Liver (tissue), 8 donors: ENCODE measurements at regions not wholly inside any gene's neighbourhood (a gene's known extent, or its start where the extent isn't known, plus 50 kb on each side); places are given as distances from the start of the nearest gene placed in this dataset.

Experiments
- DNase-seq: peaks from one replicate; pipeline ENCODE4 v3.0.0-alpha.2; 2017; ENCODE audit warnings: low spot score
- H3K27ac ChIP-seq, 2 donors: one replicate each; pipeline ENCODE4 v1.7.0; 2013; ENCODE audit warnings: inconsistent platforms in 2 of 2, low read length in 2 of 2, control low read depth in 1 of 2, low read depth in 1 of 2, mild to moderate bottlenecking in 1 of 2
- H3K27me3 ChIP-seq, 4 donors: one replicate each; pipeline versions ENCODE4 v1.6.1 to v1.7.0; 2013; ENCODE audit warnings: low read length in 3 of 4, inconsistent platforms in 1 of 4, mild to moderate bottlenecking in 1 of 4, moderate library complexity in 1 of 4; ENCODE audit not compliant: control insufficient read depth in 4 of 4, insufficient read depth in 4 of 4
- H3K36me3 ChIP-seq, 4 donors: one replicate each; pipeline versions ENCODE4 v1.6.1 to v1.7.0; 2013; ENCODE audit warnings: low read length in 3 of 4, mild to moderate bottlenecking in 3 of 4, low read depth in 1 of 4, moderate library complexity in 1 of 4; ENCODE audit not compliant: control insufficient read depth in 4 of 4, insufficient read depth in 3 of 4
- H3K4me1 ChIP-seq, 4 donors: one replicate each; pipeline versions ENCODE4 v1.6.1 to v1.7.0; 2013; ENCODE audit warnings: low read length in 3 of 4, mild to moderate bottlenecking in 3 of 4, moderate library complexity in 1 of 4; ENCODE audit not compliant: control insufficient read depth in 4 of 4, insufficient read depth in 4 of 4
- H3K4me3 ChIP-seq, 3 donors: one replicate each; pipeline versions ENCODE4 v1.6.1 to v1.7.0; 2013; ENCODE audit warnings: low read length in 3 of 3, control low read depth in 1 of 3, low read depth in 1 of 3, mild to moderate bottlenecking in 1 of 3
- H3K9ac ChIP-seq, 2 donors: one replicate each; pipeline ENCODE4 v1.7.0; 2013; ENCODE audit warnings: low read length in 2 of 2, mild to moderate bottlenecking in 2 of 2, moderate library complexity in 2 of 2, control low read depth in 1 of 2, low read depth in 1 of 2
- H3K9me3 ChIP-seq, 4 donors: one replicate each; pipeline versions ENCODE4 v1.6.1 to v1.7.0; 2013; ENCODE audit warnings: low read length in 3 of 4; ENCODE audit not compliant: control insufficient read depth in 4 of 4
- ATF3 ChIP-seq: IDR thresholded peaks from 2 replicates; pipeline ENCODE4 v1.6.1; 2016; ENCODE audit warnings: antibody characterized with exemption
- CTCF ChIP-seq: fragments of 150-350 bp; IDR thresholded peaks from 2 replicates; pipeline ENCODE4 v1.5.1; 2017; ENCODE audit warnings: improper control_type of control experiment, low read depth, low read length; ENCODE audit not compliant: missing input control
- EGR1 ChIP-seq, 2 donors: IDR thresholded peaks; 2 replicates each; pipeline ENCODE4 v1.6.1; 2016 to 2018; ENCODE audit warnings: antibody characterized with exemption in 2 of 2, low read depth in 2 of 2
- FOXA1 ChIP-seq: IDR thresholded peaks from 2 replicates; pipeline ENCODE4 v1.6.1; 2016; ENCODE audit warnings: antibody characterized with exemption
- FOXA2 ChIP-seq: IDR thresholded peaks from 2 replicates; pipeline ENCODE4 v1.6.1; 2016; ENCODE audit warnings: antibody characterized with exemption
- GABPA ChIP-seq, 2 donors: IDR thresholded peaks in 1 of 2; conservative IDR thresholded peaks in 1 of 2; 2 replicates each; pipeline ENCODE4 v1.6.1; 2016; ENCODE audit warnings: antibody characterized with exemption in 2 of 2, mild to moderate bottlenecking in 1 of 2, moderate library complexity in 1 of 2
- HNF4A ChIP-seq, 2 donors: conservative IDR thresholded peaks; 2 replicates each; pipeline ENCODE4 v1.6.1; 2016; ENCODE audit warnings: antibody characterized with exemption in 2 of 2, mild to moderate bottlenecking in 2 of 2
- HNF4G ChIP-seq: IDR thresholded peaks from 2 replicates; pipeline ENCODE4 v1.6.1; 2016; ENCODE audit warnings: antibody characterized with exemption
- JUND ChIP-seq, 2 donors: IDR thresholded peaks; 2 replicates each; pipeline ENCODE4 v1.6.1; 2016; ENCODE audit warnings: antibody characterized with exemption in 2 of 2
- MAX ChIP-seq: IDR thresholded peaks from 2 replicates; pipeline ENCODE4 v1.6.1; 2016; ENCODE audit warnings: antibody characterized with exemption
- NR2F2 ChIP-seq: IDR thresholded peaks from 2 replicates; pipeline ENCODE4 v1.6.1; 2016; ENCODE audit warnings: antibody characterized with exemption
- RAD21 ChIP-seq, 2 donors: IDR thresholded peaks; 2 replicates each; pipeline ENCODE4 v1.6.1; 2016; ENCODE audit warnings: antibody characterized with exemption in 2 of 2, mild to moderate bottlenecking in 2 of 2
- REST ChIP-seq: IDR thresholded peaks from 2 replicates; pipeline ENCODE4 v1.6.1; 2016; ENCODE audit warnings: antibody characterized with exemption, mild to moderate bottlenecking
- RXRA ChIP-seq, 2 donors: IDR thresholded peaks; 2 replicates each; pipeline ENCODE4 v1.6.1; 2017 to 2018; ENCODE audit warnings: antibody characterized with exemption in 2 of 2, mild to moderate bottlenecking in 1 of 2
- SP1 ChIP-seq: IDR thresholded peaks from 2 replicates; pipeline ENCODE4 v1.6.1; 2018; ENCODE audit warnings: antibody characterized with exemption, mild to moderate bottlenecking
- TAF1 ChIP-seq: conservative IDR thresholded peaks from 2 replicates; pipeline ENCODE4 v1.6.1; 2016; ENCODE audit warnings: antibody characterized with exemption, mild to moderate bottlenecking
- YY1 ChIP-seq: IDR thresholded peaks from 2 replicates; pipeline ENCODE4 v1.6.1; 2016; ENCODE audit warnings: antibody characterized with exemption, mild to moderate bottlenecking
- ZBTB33 ChIP-seq: IDR thresholded peaks from 2 replicates; pipeline ENCODE4 v1.6.1; 2016; ENCODE audit warnings: antibody characterized with exemption
- WGBS: extraction: QIAGEN DNeasy Blood & Tissue Kit; methylation state at CpG from one replicate; pipeline ENCODE4 v1.1.7; 2013; 5-methylcytosine and 5-hydroxymethylcytosine counted together
- donor health status: healthy.
- donor health status: healthy.
- donor health status: healthy.
- donor health status: healthy.
- donor health status: healthy.

- 81% methylated on average over 1 of the region's 1 CpG for WGBS
- Histone ChIP-seq H3K9me3 (no peaks in the 10 kb centered on the region), H3K4me3 (no peak overlapping the region), H3K4me1 (no peaks in the 10 kb centered on the region), H3K27me3 (peaks cover 0 to 3% (median 0%) of the 10 kb centered on the region in 4 donors), H3K36me3 (no peaks in the 10 kb centered on the region), H3K27ac (no peak overlapping the region), H3K9ac (no peak overlapping the region)
- no peak for DNase-seq
- no peak for TF ChIP-seq RAD21 (IDR thresholded peaks at IDR 0.05)
- no peak for TF ChIP-seq HNF4G
- no peak for TF ChIP-seq FOXA2
- no peak for TF ChIP-seq EGR1 (IDR thresholded peaks at IDR 0.05; ENCODE audit: low read depth in 2 of 2)
- no peak for TF ChIP-seq REST
- no peak for TF ChIP-seq ATF3
- no peak for TF ChIP-seq RXRA (IDR thresholded peaks at IDR 0.05)
- no peak for TF ChIP-seq TAF1
- TF ChIP-seq ZBTB33: no peak
- no peak for TF ChIP-seq HNF4A (conservative IDR thresholded peaks at IDR 0.05)
- TF ChIP-seq GABPA (IDR thresholded peaks at IDR 0.05 in 1 of 2, conservative IDR thresholded peaks at IDR 0.05 in 1 of 2): no peak
- TF ChIP-seq NR2F2: no peak
- no peak for TF ChIP-seq CTCF
- no peak for TF ChIP-seq YY1
- no peak for TF ChIP-seq JUND (IDR thresholded peaks at IDR 0.05)
Measured at GRCh38 chr13:70994191-70994590, 872.8 kb downstream of the DACH1 start.

- peaks cover 0 to 5% (median 0%) of the 10 kb centered on the region in 4 donors for H3K27me3 ChIP-seq
- WGBS: 82% methylated on average over 6 of the region's 6 CpGs
- TF ChIP-seq GABPA (IDR thresholded peaks at IDR 0.05 in 1 of 2, conservative IDR thresholded peaks at IDR 0.05 in 1 of 2) (no peak), EGR1 (IDR thresholded peaks at IDR 0.05; ENCODE audit: low read depth in 2 of 2) (no peak), ATF3 (no peak), RXRA (IDR thresholded peaks at IDR 0.05) (no peak), FOXA1 (no peak), CTCF (no peak), HNF4A (conservative IDR thresholded peaks at IDR 0.05) (no peak), HNF4G (no peak), FOXA2 (no peak), YY1 (no peak), MAX (no peak), SP1 (no peak)
Measured at GRCh38 chr13:70987043-70987442, 878.8 kb upstream of the KLHL1 start.

More at GRCh38 chr13:70987043-70987442, 878.8 kb upstream of the KLHL1 start:
- H3K36me3 ChIP-seq: no peaks in the 10 kb centered on the region
- no peaks in the 10 kb centered on the region for H3K9me3 ChIP-seq
- no peak overlapping the region for H3K4me3 ChIP-seq
- DNase-seq: no peak
- no peaks in the 10 kb centered on the region for H3K4me1 ChIP-seq
- no peak overlapping the region for H3K27ac ChIP-seq
- H3K9ac ChIP-seq: no peak overlapping the region
